GM21360 (cell line): ENCODE measurements at regions not wholly inside any gene's neighbourhood (a gene's known extent, or its start where the extent isn't known, plus 50 kb on each side); places are given as distances from the start of the nearest gene placed in this dataset.

Source experiments
- ATAC-seq: cut with Tn5 transposase; IDR thresholded peaks from one replicate; pipeline ENCODE4 v1.9.1; 2021; ENCODE audit warnings: mild to moderate bottlenecking, moderate library complexity; ENCODE audit not compliant: unreplicated experiment

DNA sequence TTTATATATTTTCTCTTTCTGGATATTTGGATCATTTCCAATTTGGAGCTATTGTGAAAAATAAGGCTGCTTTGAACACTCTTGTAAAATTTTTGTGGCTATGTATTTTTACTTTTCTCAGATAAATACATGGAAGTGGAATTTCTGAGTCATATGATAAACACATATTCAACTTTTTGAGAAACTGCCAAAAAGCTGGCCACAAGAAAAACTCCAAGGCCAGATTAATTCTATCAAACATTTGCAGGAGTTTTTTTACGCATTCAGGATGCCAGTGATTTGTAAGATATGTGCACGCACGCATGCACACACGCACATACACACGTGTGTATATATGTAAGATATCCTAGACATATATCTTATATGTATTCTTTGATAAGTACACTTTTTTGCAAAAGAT, 477.5 kb upstream of the SPHKAP start:
- no peak for ATAC-seq

DNA sequence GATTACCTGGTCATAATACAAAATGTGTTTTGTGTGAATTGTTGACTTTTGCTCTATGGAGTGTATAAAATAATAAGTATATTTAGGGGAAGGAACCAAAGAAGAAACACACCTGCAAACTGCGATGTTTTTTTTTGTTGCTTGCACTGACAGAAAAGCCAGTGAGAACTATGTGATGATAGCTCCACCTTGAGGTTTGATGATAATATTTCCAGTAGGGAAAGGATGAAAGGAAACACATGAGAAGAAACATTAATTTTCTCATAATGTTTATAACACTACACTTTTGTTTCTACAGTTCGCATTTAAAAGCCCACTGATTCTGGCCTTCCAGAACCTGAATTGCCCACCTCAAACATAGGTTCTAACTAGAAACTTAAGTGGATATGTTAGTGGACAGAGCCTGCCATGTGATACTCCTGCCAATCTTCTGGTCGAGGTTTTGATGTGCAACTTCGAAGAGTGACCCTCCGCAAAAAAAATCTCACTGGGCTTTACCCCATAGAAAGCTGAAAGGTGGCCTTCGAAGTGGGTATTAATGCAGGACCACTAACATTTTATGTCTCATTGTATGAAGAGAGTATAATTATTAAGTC, 476.4 kb upstream of the SPHKAP start:
- no peak for ATAC-seq

DNA sequence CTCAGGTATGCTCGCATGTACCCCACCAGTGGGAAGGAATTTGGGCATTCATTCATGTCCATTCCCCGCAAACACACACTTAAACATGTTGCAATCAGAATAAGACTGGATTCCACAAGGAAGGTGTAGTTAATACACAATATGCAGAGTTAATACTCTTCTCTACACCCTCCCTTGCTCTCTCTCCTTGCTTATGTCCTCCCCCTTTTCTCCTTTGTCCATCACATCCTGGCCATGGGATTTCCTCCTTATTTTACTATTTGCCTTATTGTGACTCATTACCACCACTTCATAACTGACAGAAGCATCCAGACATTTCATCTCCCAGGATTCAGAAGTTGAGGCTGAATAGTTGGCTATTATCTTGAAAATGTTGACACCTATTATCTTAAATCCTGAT, 473.8 kb upstream of the SPHKAP start:
- ATAC-seq, result no peak

DNA sequence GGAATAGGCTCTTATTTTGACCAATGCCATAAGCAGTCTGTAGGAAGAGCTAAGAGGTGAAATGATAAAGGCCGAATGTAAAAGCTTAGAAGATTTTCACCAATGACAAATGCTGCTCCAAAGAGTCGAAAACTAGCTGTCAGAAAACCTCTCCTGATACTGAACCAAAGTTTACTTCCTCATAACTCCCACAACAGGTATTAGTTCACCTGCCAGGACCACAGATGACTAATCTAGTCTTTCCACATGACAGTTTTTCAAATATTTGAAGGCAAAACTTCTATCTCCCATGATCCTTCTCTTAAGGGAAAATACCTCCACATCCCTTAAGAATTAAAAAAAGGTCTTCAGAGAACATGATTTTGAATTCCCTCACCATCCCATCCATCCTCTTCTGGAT, 473.2 kb upstream of the SPHKAP start:
- no peak for ATAC-seq

DNA sequence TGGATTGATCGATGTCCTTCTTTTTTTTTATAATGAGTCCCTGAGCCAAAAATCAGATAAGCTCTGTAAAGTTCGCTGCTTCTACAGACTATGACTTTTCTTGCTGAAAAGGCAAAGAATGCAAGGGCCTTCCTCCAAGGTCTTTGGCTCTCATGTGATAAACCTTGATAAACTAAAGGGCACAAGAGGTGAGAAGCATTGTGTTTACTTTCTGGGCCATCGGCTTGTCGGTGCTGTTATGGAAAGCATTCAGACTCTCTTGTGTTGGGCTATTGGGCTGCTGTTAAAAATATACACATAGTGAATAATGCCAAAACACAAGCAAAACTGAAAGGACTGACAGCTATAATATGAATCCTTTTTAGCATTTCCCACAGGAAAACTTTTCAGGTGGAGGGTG, 472.4 kb upstream of the SPHKAP start:
- no peak for ATAC-seq

DNA sequence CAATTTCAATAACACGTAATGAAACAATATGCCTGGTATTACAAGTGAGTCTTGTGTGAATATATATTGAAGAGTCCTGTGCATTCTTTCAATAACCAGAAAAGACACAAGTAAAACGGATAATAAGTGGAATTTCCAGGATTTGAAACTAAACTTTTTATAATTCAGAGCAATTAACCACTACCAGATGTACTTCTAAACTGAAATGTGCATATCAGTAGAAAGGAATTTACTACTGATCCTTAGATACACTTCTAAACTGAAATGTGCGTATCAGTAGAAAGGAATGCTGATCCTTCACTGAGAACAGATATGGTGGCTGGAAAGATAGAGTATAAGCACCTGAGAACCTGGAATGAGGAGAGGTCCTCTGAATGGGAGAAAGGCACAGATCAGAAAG, 470.9 kb upstream of the SPHKAP start:
- no peak for ATAC-seq

DNA sequence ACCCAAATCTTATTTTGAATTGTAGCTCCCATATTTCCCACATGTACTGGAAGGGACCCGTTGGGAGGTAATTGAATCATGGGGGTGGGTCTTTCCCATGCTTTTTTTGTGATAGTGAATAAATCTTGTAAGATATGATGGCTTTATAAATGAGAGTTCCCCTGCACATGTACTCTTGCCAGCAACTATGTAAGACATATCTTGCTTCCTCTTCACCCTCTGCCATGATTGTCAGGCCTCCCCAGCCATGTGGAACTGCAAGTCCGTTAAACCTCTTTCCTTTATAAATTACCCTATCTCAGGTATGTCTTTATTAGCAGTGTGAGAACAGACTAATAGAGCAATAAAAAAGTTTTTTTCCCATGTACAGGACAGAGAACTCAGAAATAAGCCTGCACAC, 468.4 kb upstream of the SPHKAP start:
- ATAC-seq, result no peak

DNA sequence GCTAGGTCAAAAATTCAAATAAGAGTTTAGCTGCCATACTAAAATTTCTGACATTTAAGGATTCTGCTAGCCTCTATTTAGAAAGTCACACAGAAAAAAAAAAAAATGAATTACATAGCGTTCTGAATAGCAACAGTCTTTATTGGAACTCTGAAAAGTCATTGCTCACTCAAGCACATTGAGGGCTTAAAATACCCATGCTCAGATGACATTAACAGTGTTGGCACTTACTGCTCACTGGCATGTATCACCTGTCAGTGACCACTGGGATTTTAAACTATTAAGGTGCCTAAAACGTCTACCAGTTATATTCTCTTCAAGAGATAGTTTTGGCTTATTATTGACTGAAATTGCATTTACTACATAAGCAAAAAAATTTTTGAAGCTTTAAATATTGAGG, 468.0 kb upstream of the SPHKAP start:
- no peak for ATAC-seq

DNA sequence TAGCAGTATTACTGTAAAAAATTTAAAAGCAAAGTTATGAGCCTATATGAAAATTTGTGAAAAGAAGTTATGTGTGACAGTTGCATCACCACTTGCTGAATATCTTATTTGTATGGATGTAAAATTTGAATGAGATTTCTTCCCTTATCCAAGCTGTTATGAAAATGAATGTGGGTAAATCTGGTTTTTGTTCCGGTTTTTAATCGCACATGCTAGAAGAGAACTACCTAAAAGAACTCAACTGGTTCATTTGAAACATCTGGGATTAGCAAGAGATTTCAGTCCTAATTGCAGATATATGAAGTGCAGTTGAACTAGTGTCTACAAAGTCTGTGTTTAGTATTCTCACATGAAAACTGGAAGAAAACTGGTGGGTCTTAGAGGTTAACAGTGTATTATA, 467.1 kb upstream of the SPHKAP start:
- ATAC-seq, result no peak

DNA sequence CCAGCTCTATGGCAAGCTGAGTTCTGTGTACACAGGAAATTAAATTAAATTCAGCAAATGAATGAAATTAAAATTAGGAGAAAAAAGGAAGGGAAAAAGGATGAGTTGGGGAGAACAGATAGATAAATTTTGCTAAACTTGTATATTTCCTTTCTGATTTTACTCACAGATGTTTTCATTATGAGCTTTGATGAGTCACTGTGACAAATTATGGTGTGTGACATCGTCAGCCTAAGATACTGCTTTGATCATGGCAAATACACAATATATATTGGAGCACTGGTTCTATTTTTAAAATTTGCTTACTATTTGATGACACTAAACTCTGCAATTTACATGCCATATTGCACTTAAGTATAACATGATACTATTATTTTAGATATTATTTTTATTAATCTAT, 464.6 kb upstream of the SPHKAP start:
- no peak for ATAC-seq

DNA sequence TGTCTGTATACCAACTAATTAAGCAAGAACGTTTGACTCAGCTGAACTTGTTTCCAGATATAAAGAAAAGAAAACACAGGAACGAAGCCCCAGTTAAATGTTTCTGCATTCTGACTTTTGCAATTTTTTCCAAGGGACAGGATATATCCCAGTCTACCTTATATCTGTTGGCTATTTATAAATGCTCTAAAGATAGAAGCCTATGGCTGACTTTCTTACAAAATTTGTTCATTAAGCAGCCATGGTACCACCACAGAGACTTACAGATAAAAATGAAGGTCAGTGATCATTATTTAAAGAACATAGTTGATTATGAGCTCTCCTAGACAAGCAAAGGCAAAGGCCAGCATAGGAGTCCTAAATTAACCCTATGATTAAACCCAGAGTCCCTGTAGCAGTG, 462.7 kb upstream of the SPHKAP start:
- ATAC-seq, result no peak

DNA sequence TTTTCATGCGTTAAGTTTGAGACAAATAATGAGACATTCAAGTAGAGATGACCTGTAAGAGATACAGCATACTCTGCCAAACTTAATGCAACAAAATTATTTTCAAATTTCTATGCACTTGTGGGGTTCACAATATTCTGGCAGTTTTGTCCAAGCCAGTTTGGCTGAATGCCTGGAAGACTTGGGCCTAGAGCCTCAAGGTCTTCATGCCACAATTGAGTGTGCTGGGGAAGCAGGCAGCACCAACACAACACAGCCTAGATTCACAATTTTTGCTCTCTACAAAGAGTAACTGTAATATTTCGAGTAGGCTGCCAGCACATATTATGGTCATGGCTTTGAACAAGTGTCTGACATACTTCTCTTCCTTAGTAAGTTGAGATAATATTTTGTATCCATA, 461.4 kb upstream of the SPHKAP start:
- no peak for ATAC-seq

DNA sequence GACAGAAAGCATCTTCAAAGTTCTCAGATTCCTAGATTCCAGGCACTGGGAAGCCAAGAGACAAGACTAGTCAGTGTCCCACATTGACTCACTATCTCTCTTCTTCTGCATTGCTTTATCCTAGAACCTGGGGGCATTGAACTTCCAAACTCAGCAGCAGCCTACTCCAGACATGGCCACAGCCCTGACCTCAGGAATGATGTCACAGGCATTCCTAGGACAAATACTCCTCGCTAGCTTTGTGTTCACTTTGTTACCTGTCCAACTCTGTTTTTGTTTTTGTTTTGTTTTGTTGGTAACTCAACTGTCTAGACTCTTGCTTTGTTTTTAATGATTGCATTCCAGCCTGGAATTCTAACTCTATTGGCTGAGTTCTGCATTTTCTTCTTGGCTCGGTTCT, 449.3 kb upstream of the SPHKAP start:
- no peak for ATAC-seq

DNA sequence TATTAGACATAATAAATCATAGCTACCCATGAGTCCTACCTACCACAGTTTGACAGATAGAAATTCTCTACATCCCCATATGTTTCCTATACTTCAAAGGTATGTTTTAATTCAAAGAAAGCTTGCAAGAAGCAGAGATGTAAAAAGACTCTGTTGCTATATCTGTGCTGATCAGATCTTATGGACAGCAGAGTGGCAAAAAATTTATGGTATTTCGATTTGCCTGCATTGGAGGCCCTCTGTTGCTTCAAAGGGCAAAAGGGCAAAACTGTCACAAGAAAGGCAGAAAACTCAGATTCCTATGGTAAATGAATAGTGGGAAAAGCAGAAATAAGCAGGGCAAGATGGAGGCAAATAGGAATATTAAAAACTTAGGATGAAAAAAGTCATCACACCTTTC, 447.8 kb upstream of the SPHKAP start:
- ATAC-seq, result no peak

DNA sequence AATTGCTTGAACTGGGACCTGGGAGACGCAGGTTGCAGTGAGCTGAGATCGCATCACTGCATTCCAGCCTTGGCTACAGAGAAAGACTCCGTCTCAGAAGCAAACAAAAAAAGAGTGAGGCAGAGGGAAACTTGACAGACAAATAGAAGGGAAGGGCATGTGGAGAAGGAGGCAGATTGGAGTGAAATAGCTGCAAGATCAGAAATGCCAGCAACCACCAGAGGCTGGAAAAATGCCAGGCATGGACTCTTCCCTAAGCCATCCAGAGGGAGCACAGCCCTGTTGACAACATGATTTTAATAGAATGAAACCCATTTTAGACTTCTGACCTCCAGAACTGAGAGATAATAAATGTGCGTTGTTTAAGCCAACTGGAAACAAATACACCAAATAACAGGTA, 447.2 kb upstream of the SPHKAP start:
- no peak for ATAC-seq

DNA sequence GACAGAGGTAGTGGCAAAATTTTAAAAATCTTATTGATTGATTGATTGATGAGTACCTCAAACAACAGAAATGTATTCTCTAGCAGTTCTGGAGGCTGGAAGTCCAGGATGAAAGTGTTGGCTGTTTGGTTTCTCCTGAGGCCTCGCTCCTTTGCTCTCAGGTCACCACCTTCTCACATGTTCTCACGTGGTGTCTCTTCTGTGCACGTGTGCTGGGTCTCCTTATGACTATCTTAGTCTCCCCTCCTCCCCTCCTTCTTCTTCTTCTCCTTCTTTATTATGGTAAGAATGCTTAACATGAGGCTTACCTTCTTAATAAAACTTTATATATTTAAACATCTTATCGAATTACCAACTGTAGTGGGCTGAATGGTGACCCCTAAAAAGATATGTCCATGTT, 446.0 kb upstream of the SPHKAP start:
- ATAC-seq, result no peak

DNA sequence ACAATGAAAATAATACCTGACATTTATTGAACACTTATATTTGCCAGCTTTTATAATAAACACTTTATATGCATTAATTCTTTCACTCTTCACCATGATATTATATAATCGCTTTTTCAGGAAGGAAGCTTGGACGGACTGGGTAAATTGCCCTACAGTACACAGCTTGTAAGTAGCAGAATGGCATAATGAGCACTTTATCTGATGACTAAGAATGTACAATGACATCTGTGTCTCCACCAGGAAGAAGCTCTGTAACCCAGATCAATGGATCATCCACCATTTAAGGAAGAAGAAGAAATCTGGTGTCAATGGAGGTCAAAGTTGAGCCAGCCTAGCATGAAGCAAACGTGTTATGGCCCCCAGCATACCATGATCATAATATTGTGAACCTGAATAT, 444.0 kb upstream of the SPHKAP start:
- no peak for ATAC-seq

DNA sequence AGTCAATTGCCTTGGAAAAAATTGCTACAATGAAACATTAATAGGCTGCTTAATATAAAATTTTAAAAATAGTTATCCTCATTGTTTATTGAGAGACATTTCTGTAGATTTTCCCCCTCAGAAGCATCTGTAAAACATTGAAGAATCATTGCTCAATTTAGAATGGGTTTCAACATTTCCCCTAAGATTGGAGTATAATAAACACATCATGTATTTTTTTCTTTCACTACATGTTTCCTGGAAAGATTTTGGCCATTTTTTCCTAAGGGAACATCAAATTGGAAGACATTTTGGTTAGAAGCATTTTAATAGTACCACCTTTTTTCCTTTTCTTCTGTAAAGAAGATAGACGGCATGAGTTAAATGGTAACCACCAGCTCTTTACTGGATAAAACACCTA, 443.2 kb upstream of the SPHKAP start:
- no peak for ATAC-seq

DNA sequence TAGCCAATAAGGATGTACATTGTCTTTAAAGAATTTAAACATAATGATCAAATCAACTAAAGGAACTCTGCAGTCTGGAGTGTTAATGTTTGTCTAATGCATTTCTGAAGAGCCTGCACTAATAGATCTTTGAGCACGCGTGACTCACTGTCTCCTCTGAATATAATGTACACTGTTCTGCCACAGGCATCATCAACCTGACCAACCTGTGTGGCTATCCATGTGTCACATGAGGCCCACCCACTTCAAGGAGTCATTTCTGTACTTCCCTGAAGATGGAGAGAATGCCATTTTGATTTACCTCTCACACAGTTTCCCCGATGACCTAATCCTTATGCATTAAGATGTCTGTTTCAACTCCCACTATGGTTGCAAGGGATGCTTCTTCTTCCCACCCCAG, 434.0 kb upstream of the SPHKAP start:
- no peak for ATAC-seq

DNA sequence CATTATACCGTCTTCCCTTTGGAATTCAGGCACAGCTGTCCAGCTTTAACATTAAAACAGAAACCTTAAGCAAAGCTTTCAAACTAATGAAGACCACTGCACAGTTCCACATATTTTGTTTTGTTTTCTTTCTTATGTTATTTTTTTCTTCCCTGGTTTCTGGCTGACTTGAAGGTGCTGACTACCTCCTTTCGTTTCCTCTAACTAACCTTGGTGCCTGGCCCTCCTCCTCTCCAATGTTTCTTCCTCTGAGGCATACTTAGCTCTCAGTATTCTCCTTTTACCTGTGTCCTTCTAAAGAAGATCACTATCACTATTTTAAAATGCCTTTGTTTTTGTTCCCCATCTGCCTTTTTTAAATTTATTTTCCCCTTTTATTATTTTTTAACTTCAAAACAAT, 433.3 kb upstream of the SPHKAP start:
- ATAC-seq, result no peak

DNA sequence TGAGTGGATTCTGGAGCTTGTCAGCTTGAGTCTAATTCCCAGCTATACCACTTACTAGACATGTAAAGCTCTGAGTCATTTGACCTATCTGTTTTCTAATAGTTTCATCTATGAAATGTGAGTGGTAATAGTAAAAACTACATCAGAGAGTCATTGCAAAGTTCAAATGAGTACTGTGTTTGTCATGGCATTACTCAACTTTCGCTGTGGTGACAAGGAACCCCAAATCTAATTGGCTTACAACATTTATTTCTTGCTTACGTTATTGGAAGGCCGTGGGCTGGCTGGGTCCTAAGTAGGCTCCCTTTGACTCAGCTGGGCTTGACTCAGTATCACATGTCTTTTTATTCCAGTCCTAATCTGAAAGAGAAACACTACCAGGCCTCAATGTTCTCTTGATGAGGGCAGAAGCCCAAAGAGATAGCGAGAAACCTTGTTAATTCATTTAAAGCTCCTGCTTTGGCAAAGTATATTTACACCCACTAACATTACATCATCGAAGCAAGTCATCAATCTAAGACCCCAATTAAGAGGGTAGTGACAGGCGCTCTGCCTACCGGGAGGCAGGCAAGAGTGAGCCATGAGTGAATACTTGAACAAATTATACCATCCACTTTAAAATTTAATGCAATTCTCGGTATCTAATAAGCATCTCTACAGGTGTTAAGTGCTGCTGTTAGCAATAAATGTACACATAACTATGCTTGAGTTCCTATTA, 431.8 kb upstream of the SPHKAP start:
- ATAC-seq, result peak; percentile 58

DNA sequence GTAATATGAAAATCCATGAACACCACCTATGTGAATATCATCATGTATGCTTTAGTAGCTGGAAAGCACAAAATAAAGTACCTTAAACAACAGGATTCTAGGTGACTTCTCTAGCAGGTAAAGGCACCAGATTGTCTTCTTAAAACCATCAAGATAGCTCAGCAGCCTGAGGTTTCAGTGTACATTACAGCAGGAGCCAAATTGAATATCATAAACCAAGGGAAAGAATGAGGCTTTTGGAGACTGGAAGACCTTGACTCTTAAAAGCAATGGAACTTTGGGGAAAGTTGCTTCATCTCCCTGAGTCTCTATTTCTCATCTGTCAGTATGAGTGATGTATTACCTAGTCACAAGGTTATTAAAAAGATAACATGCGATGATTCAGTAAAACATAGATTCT, 429.7 kb upstream of the SPHKAP start:
- ATAC-seq, result no peak

DNA sequence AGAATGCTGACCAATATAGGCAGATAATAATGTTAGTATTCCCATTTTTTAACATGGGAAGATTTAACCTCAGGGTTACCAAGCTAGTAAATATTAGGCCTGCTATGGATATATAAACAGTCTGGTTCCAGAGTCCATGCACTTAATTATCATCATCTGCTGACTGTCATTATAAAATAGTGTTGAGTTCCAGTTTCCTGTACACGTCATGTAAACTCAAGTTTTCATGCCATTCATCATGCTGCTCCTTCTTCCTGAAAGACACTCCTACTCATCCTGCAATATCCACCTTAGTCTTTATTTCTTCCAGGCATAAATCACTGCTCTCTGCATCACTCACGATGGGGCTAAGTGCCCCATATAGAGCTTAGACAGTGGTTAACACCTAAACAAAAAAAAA, 420.8 kb upstream of the SPHKAP start:
- ATAC-seq, result no peak
